Occipital lobe (tissue), 1 donor: ENCODE measurements at regions not wholly inside any gene's neighbourhood (a gene's known extent, or its start where the extent isn't known, plus 50 kb on each side); places are given as distances from the start of the nearest gene placed in this dataset. TPM values are rescaled to one million over a fixed set of nuclear protein-coding genes. Genes with fewer than 3 reads are reported as not detected.

Experiments used
- small RNA-seq: library from RNA; depleted of rRNA; stranded (forward); fragments of <200 nt; gene quantifications from one replicate; pipeline ENCODE3, GENCODE V24; 2014

Small RNAs in the stretch of these regions (small RNA-seq; reads per million reads assigned to genes)
- gene MIR548A1, result not detected
- gene RNA5SP205, result not detected
- gene RNU6-801P, result not detected
